BJ (cell line): ENCODE measurements at regions not wholly inside any gene's neighbourhood (a gene's known extent, or its start where the extent isn't known, plus 50 kb on each side); places are given as distances from the start of the nearest gene placed in this dataset.
"Not testable (repeated sequence)": the region's sequence is repeated elsewhere in the genome, so short reads cannot be mapped to it uniquely, and the experiment has no call there.

ENCODE experiments used
- CTCF ChIA-PET: fragments of 350-600 bp; formaldehyde crosslinking; extraction: SDS; loops from one replicate; lab custom pipeline; 2021; ENCODE audit warnings: antibody characterized with exemption, inconsistent platforms; lab: Yijun Ruan, JAX
- POLR2A ChIA-PET: fragments of 300-600 bp; sonication (Branson Sonifier 250); formaldehyde crosslinking; extraction: SDS; loops from one replicate; lab custom pipeline; 2021; ENCODE audit warnings: antibody characterized with exemption; lab: Charles Lee
- DNase-seq: peaks from one replicate; pipeline ENCODE4 v3.0.0-alpha.2; 2011; ENCODE audit warnings: low read depth
- H3K27me3 ChIP-seq: 2 replicates; pipeline ENCODE4 v1.6.0; 2011; ENCODE audit warnings: low read length; ENCODE audit not compliant: control insufficient read depth, insufficient read depth
- H3K36me3 ChIP-seq: 2 replicates; pipeline ENCODE4 v1.5.1; 2011; ENCODE audit warnings: low read length; ENCODE audit not compliant: control insufficient read depth, insufficient read depth
- H3K4me3 ChIP-seq: 2 replicates; pipeline ENCODE4 v1.5.1; 2011; ENCODE audit warnings: low read depth, mild to moderate bottlenecking, control low read depth, low read length
- TF ChIP-seq, protein P1 (sequence below): IDR thresholded peaks from 2 replicates; pipeline ENCODE4 v1.5.1; 2011; ENCODE audit warnings: low read depth, mild to moderate bottlenecking, control low read depth, inconsistent platforms, low read length, moderate library complexity; ENCODE audit not compliant: insufficient read depth

DNA sequence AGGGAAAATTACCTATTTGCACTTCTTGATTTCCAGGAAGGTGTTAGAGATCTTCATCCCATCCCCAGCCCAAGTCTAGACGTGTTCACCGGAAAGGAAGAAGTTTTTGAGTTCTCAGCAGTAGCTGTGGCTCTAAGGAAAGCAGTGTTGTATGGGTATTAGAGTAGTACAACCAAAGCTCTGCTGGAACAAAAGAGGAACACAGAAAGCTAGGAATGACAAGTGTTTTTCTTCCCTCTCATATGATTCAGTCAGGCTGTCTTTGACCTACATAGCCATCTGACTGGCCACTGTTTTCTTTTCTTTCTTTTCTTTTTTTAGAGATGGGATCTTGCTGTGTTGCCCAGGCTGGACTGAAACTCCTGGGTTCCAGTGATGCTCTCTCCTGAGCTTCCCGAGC is 82.7 kb upstream of the SLC39A10 start:
- no peaks in the 10 kb centered on the region for H3K27me3 ChIP-seq
- TF ChIP-seq, protein P1, sequence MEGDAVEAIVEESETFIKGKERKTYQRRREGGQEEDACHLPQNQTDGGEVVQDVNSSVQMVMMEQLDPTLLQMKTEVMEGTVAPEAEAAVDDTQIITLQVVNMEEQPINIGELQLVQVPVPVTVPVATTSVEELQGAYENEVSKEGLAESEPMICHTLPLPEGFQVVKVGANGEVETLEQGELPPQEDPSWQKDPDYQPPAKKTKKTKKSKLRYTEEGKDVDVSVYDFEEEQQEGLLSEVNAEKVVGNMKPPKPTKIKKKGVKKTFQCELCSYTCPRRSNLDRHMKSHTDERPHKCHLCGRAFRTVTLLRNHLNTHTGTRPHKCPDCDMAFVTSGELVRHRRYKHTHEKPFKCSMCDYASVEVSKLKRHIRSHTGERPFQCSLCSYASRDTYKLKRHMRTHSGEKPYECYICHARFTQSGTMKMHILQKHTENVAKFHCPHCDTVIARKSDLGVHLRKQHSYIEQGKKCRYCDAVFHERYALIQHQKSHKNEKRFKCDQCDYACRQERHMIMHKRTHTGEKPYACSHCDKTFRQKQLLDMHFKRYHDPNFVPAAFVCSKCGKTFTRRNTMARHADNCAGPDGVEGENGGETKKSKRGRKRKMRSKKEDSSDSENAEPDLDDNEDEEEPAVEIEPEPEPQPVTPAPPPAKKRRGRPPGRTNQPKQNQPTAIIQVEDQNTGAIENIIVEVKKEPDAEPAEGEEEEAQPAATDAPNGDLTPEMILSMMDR = no peak
- no peaks in the 10 kb centered on the region for H3K36me3 ChIP-seq
- POLR2A ChIA-PET = interaction anchor here (0.5 to 0.7 kb wide), 2 partner anchors 13 to 86 kb away, joined by 3 to 8 read pairs; no protein-coding TSS in a partner anchor
- DNase-seq = no peak
- CTCF ChIA-PET = no interaction called here
- no peak overlapping the region for H3K4me3 ChIP-seq

DNA sequence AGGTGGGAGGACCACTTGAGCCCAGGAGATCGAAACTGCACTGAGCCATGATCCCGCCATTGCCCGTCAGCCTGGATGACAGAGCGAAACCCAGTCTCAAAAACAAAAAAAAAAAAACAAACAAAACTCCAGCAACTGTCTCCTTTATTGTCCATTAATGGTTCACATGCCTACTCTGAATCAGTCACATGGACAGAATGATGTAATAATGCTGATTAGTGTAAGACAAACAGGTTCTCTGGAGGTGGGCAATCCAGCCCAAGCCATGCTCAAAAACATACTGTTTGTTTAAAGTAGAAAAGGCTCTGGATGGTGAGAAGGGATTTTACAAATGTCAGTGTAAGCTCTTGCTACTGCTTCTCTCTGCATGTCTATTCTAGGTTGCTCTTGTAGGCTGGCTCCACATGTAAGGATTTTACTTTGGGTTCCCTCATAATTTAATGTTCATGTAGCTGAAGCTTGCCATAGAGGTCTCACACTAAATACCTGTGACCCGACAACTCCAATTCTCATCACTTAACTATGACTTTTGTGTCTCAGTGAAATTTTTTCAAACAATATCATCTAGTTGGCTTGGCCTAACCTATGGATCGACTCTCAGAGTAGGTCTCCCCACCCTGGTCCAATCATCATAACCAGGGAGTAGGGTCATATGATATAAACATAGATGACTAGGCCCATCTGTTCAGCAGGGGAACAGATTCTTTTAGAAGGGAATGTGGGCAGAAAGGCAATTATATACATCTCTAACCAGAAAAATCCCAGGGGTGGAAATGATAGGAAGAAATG is 83.9 kb upstream of the SLC39A10 start:
- TF ChIP-seq, protein P1 = no peak
- CTCF ChIA-PET = interaction anchor here (0.6 to 1.1 kb wide), 2 partner anchors 17 to 628 kb away, joined by 3 read pairs; no protein-coding TSS in a partner anchor
- DNase-seq = no peak
- Histone ChIP-seq H3K27me3 (no peaks in the 10 kb centered on the region), H3K4me3 (no peak overlapping the region), H3K36me3 (no peaks in the 10 kb centered on the region)
- POLR2A ChIA-PET = no interaction called here

DNA sequence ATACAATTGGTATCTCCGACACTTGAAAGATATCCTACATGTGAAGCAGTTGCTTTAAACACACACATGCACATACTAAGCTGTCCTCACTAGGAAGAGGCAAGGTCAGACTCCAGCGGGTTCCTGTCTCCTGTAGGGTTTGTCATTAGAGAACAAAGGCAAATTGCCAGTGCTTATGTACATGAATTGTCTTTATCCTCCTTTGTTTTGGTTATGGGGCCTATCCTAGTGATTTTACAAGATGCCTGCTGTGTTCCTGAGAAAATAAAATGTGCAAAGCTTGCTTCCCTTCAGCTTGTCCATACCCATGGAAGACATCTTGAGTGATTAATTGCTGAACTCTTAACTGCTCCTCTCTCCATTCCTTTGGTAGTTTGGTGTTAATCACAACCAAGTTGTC is 86.7 kb upstream of the SLC39A10 start:
- no peak overlapping the region for H3K4me3 ChIP-seq
- H3K27me3 ChIP-seq = no peaks in the 10 kb centered on the region
- no peaks in the 10 kb centered on the region for H3K36me3 ChIP-seq
- no peak for DNase-seq
- ChIA-PET POLR2A (no interaction called here), CTCF (interaction anchor here (1.4 kb wide), 2 partner anchors 37 to 90 kb away, joined by 3 to 8 read pairs; no protein-coding TSS in a partner anchor)
- TF ChIP-seq, protein P1 = no peak

DNA sequence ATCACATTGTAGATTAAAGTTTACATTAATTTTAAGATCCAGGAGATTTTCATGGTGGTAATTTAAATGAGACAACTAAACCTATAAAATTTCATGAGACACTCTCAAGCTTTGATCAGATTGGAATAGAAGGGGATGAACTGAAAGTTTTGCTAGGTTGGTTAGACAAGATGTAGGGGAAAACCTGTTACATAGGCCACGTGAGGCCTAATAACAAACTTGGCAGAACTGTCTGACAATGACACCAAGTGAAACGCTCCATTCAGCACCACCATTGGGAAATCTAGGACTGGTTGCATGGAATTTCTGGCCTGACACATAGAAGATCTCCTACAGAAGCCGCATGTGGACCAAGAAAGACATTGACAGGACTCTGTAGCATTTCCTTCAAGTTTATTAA is 87.8 kb upstream of the SLC39A10 start:
- ChIA-PET CTCF (no interaction called here), POLR2A (no interaction called here)
- Histone ChIP-seq H3K27me3 (no peaks in the 10 kb centered on the region), H3K36me3 (no peaks in the 10 kb centered on the region), H3K4me3 (no peak overlapping the region)
- no peak for DNase-seq
- TF ChIP-seq, protein P1 = no peak

DNA sequence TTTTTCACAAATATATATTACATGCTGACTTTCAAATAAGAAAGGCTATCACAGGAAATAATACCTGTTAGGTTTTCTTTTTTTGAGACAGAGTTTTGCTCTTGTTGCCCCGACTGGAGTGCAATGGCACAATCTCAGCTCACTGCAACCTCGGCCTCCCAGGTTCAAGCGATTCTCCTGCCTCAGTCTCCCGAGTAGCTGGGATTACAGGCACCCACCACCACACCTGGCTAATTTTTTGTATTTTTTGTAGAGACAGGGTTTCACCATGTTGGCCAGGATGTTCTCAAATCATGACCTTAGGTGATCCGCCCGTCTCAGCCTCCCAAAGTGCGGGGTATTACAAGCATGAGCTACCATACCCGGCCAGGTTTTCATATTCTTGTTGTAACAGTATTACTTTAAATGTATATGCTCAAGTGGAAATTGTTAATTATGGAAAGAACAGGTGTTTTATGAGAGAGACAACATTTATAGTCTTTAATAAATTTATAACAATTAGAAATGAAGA is 92.3 kb upstream of the SLC39A10 start:
- CTCF ChIA-PET, H3K36me3 ChIP-seq, H3K27me3 ChIP-seq, H3K4me3 ChIP-seq, DNase-seq: not testable (repeated sequence)
- POLR2A ChIA-PET = interaction anchor here (0.6 kb wide), 1 partner anchor 23 kb away, joined by 12 read pairs; no protein-coding TSS in a partner anchor
